ENCODE measurements at regions not wholly inside any gene's neighbourhood (a gene's known extent, or its start where the extent isn't known, plus 50 kb on each side); places are given as distances from the start of the nearest gene placed in this dataset.

DNA sequence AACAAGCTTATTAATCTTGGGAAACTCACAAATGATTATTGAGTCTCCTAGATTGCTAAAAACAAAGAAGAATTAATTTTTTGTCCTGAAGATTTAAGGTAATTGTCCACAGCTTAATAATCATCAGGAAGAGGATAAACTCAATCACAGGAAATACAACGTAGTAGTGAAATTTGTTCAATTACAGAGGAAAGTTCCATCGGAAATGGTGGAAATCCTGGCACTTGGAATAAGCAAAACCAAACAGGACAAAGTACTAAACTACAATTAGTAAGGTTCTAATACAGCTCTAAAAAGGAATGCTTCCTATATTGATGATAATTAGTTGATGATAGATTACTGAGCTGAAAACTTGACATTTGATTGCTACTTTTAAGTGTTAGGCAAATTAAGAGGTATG is 485.4 kb downstream of the USP25 start:
- intact Hi-C loops (cut with DNase I) = no loop called here
- peak; percentile 15 for FAIRE-seq
- no peaks in the 10 kb centered on the region for H3K9me3 ChIP-seq (ENCODE audit: control insufficient read depth in 2 of 3, insufficient read depth in 1 of 3, low read length in 3 of 3)
- no peak for DNase-seq
- H3K36me3 ChIP-seq (ENCODE audit: control insufficient read depth in 2 of 3, insufficient read depth in 3 of 3, low read length in 3 of 3) = no peaks in the 10 kb centered on the region
- H3K27ac ChIP-seq (ENCODE audit: low read depth in 2 of 2, low read length in 2 of 2) = no peak overlapping the region
- TF ChIP-seq CTCF (IDR thresholded peaks at IDR 0.05; ENCODE audit: borderline replicate concordance, extremely low read depth, insufficient read depth) = no peak
- no peak overlapping the region for H3K4me3 ChIP-seq (ENCODE audit: low read length in 3 of 3)
- no peak overlapping the region for H3K9ac ChIP-seq (ENCODE audit: low read length in 3 of 3)
- H3K4me1 ChIP-seq (ENCODE audit: control insufficient read depth in 2 of 3, insufficient read depth in 2 of 3, low read depth in 1 of 3, low read length in 3 of 3) = peaks cover 0 to 25% (median 8%) of the 10 kb centered on the region in 3 donors
- H3K27me3 ChIP-seq (ENCODE audit: control insufficient read depth, insufficient read depth, low read length) = no peaks in the 10 kb centered on the region

GRCh38 chr21:16215663-16216183 is 485.9 kb downstream of the USP25 start:
- FAIRE-seq = no peak
- Histone ChIP-seq H3K27ac (ENCODE audit: low read depth in 2 of 2, low read length in 2 of 2) (no peak overlapping the region), H3K4me1 (ENCODE audit: control insufficient read depth in 2 of 3, insufficient read depth in 2 of 3, low read depth in 1 of 3, low read length in 3 of 3) (peaks cover 0 to 25% (median 8%) of the 10 kb centered on the region in 3 donors)

GRCh38 chr21:16216288-16216962 is 486.6 kb downstream of the USP25 start:
- Histone ChIP-seq H3K9ac (ENCODE audit: low read length in 3 of 3) (no peak overlapping the region), H3K9me3 (ENCODE audit: control insufficient read depth in 2 of 3, insufficient read depth in 1 of 3, low read length in 3 of 3) (no peaks in the 10 kb centered on the region), H3K4me1 (ENCODE audit: control insufficient read depth in 2 of 3, insufficient read depth in 2 of 3, low read depth in 1 of 3, low read length in 3 of 3) (peaks cover 0 to 21% (median 6%) of the 10 kb centered on the region in 3 donors), H3K4me3 (ENCODE audit: low read length in 3 of 3) (peak overlapping the region in 2 of 3 donors; percentile 27 to 29), H3K36me3 (ENCODE audit: control insufficient read depth in 2 of 3, insufficient read depth in 3 of 3, low read length in 3 of 3) (no peaks in the 10 kb centered on the region), H3K27ac (ENCODE audit: low read depth in 2 of 2, low read length in 2 of 2) (peak overlapping the region in 1 of 2 donors; percentile 14), H3K27me3 (ENCODE audit: control insufficient read depth, insufficient read depth, low read length) (no peaks in the 10 kb centered on the region)
- intact Hi-C loops (cut with DNase I) = no loop called here
- DNase-seq (peak in 3 of 5 donors; percentile 11 to 64 (median 58)), FAIRE-seq (no peak)
- no peak for TF ChIP-seq CTCF (IDR thresholded peaks at IDR 0.05; ENCODE audit: borderline replicate concordance, extremely low read depth, insufficient read depth)

More at GRCh38 chr21:16215663-16216183, 485.9 kb downstream of the USP25 start:
- no peaks in the 10 kb centered on the region for H3K9me3 ChIP-seq (ENCODE audit: control insufficient read depth in 2 of 3, insufficient read depth in 1 of 3, low read length in 3 of 3)
- H3K36me3 ChIP-seq (ENCODE audit: control insufficient read depth in 2 of 3, insufficient read depth in 3 of 3, low read length in 3 of 3) = no peaks in the 10 kb centered on the region
- no peaks in the 10 kb centered on the region for H3K27me3 ChIP-seq (ENCODE audit: control insufficient read depth, insufficient read depth, low read length)
- no peak for DNase-seq
- no peak overlapping the region for H3K4me3 ChIP-seq (ENCODE audit: low read length in 3 of 3)
- H3K9ac ChIP-seq (ENCODE audit: low read length in 3 of 3) = no peak overlapping the region
- intact Hi-C loops (cut with DNase I) = no loop called here
- TF ChIP-seq CTCF (IDR thresholded peaks at IDR 0.05; ENCODE audit: borderline replicate concordance, extremely low read depth, insufficient read depth) = no peak
